CD4-positive, alpha-beta T cell treated with Interleukin-15 for 4 hours (primary cell): ENCODE measurements at regions not wholly inside any gene's neighbourhood (a gene's known extent, or its start where the extent isn't known, plus 50 kb on each side); places are given as distances from the start of the nearest gene placed in this dataset.

ENCODE experiments used
- DNase-seq: peaks from one replicate; pipeline ENCODE4 v3.0.0-alpha.2; 2020; ENCODE audit warnings: low spot score

DNA sequence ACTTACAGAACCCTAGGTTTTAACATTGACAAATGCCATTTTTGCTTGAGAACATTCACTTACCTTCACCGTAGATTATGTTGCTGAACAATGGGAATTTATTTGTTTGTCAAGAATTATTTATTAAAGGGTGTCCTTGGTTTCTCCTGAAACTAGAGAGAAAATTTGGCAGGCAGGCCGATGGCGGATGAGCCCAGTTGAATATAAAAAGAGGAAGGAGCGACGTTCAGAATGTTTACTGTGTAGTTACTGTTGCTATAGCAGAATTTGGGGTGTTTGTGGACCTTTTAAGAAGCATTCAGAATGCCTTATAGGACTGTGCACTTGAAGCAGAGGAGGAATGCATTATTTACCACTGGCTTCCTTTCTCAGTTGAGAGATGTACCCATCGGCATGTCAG, 268.2 kb downstream of the CDH10 start:
- DNase-seq: no peak

DNA sequence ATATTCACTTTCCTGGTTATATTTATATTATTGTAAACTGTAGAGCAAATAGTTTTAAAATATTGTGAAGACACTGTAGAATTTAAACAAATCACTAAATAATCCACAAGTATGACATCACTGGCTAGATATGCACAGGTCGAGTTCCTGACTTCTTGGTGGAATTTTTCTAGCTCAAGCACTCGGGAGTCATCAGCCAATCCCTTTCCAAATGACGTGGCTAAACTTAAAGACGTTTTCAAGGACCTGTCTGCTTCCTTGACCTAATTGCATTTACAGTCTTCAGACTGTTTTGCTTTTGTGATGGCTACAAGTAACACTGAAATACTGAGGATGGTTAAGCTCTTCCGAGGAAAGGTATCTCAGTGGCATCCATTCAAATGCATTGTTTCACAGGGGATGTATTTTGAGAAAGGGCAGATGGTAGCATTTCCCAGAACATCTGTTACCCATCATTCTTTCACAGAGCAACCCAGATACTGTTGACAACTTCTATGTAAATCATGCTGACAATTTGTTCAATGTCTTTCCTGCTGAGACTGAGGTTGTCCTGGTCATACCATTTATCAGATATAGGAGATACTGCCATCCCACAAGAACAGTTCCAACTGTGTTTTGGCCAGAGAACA, 262.8 kb downstream of the CDH10 start:
- DNase-seq: no peak

DNA sequence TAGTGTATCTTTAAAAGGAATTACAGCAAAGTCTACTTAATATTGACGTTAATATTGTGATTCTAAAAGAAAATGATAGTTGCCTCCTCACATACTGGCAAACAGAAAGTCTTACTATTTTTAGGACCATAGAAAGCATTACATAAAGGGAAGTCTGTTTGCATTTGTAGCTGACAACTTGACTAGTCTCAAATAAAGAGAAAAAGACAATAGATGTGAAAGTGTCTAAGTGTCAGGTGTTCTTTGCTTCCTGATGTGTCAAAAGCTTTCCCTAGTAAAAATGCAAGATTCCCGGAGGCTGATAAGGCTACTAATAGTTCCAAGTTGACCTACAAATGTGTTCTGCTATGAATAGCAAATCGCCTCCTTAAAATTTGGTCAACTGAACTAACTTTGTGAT, 259.7 kb downstream of the CDH10 start:
- DNase-seq: no peak

DNA sequence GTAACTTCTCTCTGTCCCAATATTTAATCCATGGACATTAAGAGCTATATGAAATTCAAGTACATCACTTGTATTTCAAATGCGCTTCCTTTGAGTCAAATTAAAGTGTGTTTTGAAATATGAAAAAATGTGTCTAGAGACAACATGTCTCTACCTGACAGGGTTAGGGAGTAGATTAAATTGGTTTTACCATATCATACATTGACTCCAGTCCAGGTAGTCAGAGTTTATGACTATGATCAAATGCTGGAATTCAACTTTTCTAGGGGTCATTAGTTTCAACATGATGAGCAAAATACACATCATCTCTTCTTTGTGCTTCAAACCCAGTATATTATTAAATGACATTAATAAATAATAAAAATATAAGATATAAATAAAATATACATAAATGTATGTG, 259.2 kb downstream of the CDH10 start:
- DNase-seq: no peak

DNA sequence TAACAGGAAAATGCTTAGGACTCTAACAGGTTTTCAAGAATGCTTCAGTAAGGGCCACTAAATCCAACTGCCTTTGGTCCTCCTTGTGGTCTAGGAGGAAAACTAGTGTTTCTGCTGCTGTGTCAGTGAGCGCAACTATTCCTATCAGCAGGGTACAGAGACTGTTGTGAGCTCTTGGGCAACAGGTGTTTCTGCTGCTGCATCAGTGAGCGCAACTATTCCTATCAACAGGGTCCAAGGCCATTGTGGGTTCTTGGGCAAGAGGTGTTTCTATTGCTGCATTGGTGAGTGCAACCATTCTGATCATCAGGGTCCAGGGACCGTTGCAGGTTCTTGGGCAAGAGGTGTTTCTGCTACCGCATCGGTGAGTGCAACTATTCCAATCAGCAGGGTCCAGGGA, 256.3 kb downstream of the CDH10 start:
- DNase-seq: no peak

DNA sequence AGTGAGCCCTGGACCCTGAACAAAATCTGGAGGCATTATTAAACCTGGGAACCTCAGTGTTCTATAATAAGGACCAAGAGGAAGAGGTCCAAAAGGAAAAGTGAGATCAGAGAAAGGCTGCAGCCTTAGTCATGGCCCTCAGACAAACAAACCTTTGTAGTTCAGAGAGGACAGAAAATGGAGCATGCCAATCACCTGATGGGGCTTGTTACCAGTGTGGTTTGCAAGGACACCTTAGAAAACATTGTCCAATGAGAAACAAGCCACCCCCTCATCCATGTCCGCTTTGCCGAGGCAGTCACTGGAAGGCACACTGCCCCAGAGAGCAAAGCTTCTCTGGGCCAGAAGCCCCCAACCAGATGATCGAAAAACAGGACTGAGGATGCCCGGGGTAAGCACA, 254.8 kb downstream of the CDH10 start:
- DNase-seq: no peak

DNA sequence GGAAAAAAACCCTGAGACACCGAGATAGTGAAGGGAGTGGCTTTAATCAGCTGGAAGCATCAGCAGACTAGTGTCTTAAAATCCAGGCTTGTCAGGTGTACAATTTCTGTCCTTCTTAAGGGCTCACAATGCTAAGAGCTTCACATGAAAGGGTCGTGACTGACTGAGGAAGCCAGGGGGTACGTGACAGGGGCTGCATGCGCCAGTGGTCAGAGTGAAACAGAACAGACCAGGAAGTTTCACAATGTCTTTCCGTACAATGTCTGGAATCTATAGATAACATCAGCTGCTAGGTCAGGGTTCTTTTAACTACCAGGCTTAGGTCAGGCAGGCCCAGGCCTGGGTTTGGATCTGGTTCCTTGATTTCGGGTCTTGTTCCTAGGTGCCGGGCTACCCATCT, 253.0 kb downstream of the CDH10 start:
- no peak for DNase-seq

DNA sequence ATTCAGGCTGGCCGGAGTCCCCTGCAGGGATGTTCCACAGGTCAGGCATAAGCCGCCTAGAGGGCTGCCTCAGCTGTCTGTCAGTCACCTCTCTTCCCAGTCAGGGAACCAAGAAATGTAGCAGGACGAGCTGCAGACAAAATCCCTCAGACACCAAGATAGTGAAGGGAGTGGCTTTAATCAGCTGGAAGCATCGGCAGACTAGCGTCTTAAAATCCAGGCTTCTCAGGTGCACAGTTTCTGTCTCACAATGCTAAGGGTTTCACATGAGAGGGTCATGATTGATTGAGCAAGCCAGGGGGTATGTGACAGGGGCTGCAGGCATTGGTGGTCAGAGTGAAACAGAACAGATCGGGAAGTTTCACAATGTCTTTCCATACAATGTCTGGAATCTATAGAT, 247.2 kb downstream of the CDH10 start:
- no peak for DNase-seq

DNA sequence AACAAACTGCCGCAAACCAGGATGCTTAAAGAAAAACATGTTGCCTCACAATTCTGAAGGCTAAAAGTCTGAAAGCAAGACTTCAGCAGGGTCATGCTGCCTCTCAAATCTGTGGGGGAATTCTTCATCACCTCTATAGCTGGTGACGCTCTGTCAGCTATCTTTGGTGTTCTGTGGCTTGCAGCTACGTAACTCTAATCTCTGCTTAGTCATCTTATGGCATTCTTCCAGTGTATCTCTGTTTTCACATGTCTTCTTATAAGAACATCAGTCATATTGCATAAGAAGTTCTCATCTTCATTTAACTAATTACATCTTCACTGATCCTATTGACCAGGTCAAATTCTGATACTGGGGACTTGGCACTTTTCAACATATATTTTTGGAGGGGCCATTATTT, 243.0 kb downstream of the CDH10 start:
- DNase-seq: no peak

DNA sequence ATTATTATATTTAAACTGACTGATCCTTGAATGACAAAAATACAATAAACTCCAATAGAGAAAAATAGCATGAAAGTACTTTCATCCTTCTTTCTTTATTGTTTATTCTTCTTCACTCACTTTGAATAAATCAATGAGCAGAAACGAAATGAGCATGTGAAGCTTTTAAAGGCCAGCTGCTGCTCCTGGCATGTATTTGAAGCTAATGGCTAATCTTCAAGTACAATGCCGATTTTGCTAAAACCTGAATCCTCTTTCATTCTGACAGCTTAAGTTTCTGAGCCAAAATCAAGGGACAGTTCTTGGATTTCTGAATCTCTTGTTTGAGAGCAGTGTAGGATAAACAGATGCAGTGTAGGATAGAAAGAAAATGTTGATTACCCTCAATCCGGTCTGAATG, 237.3 kb downstream of the CDH10 start:
- no peak for DNase-seq

DNA sequence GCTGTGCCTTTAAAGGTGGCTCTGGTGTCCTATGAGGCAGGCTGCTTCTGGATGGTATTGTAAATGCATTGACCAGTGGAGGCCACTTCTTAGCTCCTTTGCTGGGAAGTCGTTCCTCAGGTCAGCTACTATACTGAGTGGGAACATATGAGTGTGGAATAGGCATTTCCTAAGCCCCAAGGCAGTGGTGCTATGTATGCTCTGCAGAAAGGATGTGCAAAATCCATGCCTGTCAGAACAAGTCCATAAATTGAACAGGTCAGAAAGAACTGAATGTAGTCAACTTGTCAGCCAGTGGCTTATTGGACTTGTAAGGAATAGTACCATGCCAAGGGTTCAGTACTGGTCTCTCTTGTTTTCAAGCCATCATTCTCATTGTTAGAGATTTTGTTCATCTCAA, 216.4 kb downstream of the CDH10 start:
- no peak for DNase-seq

DNA sequence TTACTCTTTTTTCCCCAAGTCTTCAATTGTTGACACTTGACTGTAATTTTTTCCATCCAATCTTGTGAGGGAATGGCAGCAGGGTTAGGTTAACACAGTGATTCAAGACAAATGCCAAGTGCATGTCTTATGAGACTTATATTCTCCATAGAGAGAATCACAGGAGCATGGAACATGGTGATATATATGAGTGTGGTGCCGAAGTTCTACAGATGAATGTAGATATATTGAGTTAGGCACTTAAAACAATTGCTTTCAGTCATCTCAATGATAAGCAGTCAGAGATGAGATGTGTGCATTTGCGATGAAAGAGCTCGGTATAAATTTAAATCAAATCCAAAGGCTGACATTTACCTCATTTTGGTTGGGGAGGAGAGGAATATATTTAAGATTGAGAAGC, 211.2 kb downstream of the CDH10 start:
- no peak for DNase-seq
